HepG2 (cell line): ENCODE measurements at regions not wholly inside any gene's neighbourhood (a gene's known extent, or its start where the extent isn't known, plus 50 kb on each side); places are given as distances from the start of the nearest gene placed in this dataset.

Source experiments
- ATAC-seq: fragments of 200-7000 bp; cut with Tn5 transposase; 3 replicates; pipeline ENCODE4 v1.9.1; 2020; ENCODE audit warnings: mild to moderate bottlenecking, moderate library complexity
- BruUV-seq: library from RNA; stranded (reverse); fragments of 400-500 nt; replicated peaks from 2 replicates; lab custom pipeline; 2021; lab: Mats Ljungman, UMichigan
- CTCF ChIA-PET: fragments of 300-600 bp; formaldehyde crosslinking; extraction: SDS; loops from one replicate; lab custom pipeline; 2021; ENCODE audit warnings: low total read pairs, inconsistent platforms, low intra/inter-chr PET ratio; lab: Yijun Ruan, JAX
- POLR2A ChIA-PET: fragments of 350-600 bp; sonication (Branson Sonifier 250); formaldehyde crosslinking; loops from one replicate; lab custom pipeline; 2020; ENCODE audit warnings: antibody characterized with exemption, inconsistent platforms; lab: Yijun Ruan, JAX
- DNase-seq: peaks from one replicate; pipeline ENCODE4 v3.0.0-alpha.2; 2015; ENCODE audit warnings: low spot score
- FAIRE-seq: peaks from 3 replicates; lab custom pipeline; 2011; peaks lifted over from hg19 to GRCh38; lab: Jason Lieb, UNC
- H2AFZ ChIP-seq: one replicate; pipeline ENCODE4 v1.6.1; 2011; ENCODE audit warnings: low read length, inconsistent platforms
- H3K27ac ChIP-seq: fragments of 300-600 bp; 3 replicates; pipeline ENCODE4 v1.8.0; 2011; ENCODE audit warnings: mixed run types, mild to moderate bottlenecking, mixed read lengths, low read length, inconsistent platforms; ENCODE audit not compliant: insufficient read depth; ENCODE audit errors: extremely low read length
- H3K27me3 ChIP-seq, 2 experiments: fragments of 200-600 bp in 1 of 2; 2 replicates in 1 of 2; 3 replicates in 1 of 2; pipeline versions ENCODE4 v1.6.0 to v1.8.0; 2011; ENCODE audit warnings: low read length in 2 of 2, mild to moderate bottlenecking in 2 of 2, moderate library complexity in 2 of 2, inconsistent platforms in 1 of 2; ENCODE audit not compliant: insufficient read depth in 2 of 2, control insufficient read depth in 1 of 2
- H3K36me3 ChIP-seq, 2 experiments: fragments of 200-600 bp in 1 of 2; replicated peaks in 1 of 2; 2 replicates in 1 of 2; 3 replicates in 1 of 2; pipeline versions ENCODE4 v1.5.1 to v1.8.0; 2011; ENCODE audit warnings: low read length in 2 of 2, inconsistent platforms in 1 of 2; ENCODE audit not compliant: insufficient read depth in 2 of 2, control insufficient read depth in 1 of 2
- H3K4me1 ChIP-seq: 2 replicates; pipeline ENCODE4 v1.5.1; 2012; ENCODE audit warnings: low read length, inconsistent platforms; ENCODE audit not compliant: insufficient read depth
- H3K4me2 ChIP-seq: 2 replicates; pipeline ENCODE4 v1.6.0; 2011; ENCODE audit warnings: low read depth, low read length, inconsistent platforms
- H3K4me3 ChIP-seq, 3 experiments: fragments of 200-600 bp in 1 of 3; sonication (generic), shearing (Covaris generic) in 1 of 3; replicated peaks in 1 of 3; 2 replicates each; pipeline ENCODE4 v1.5.1; 2011 to 2016; ENCODE audit warnings: low read length in 3 of 3, inconsistent platforms in 2 of 3, low read depth in 2 of 3, mild to moderate bottlenecking in 2 of 3, control low read depth in 1 of 3, mixed read lengths in 1 of 3; ENCODE audit not compliant: insufficient read depth in 1 of 3
- H3K79me2 ChIP-seq: one replicate; pipeline ENCODE4 v1.6.1; 2011; ENCODE audit warnings: low read length, inconsistent platforms; ENCODE audit not compliant: insufficient read depth
- H3K9ac ChIP-seq: 2 replicates; pipeline ENCODE4 v1.6.0; 2011; ENCODE audit warnings: mild to moderate bottlenecking, low read depth, low read length, inconsistent platforms; ENCODE audit not compliant: insufficient read depth
- H3K9me3 ChIP-seq: 2 replicates; pipeline ENCODE4 v1.5.1; 2012; ENCODE audit warnings: mild to moderate bottlenecking, low read length
- H4K20me1 ChIP-seq: 2 replicates; pipeline ENCODE4 v1.6.0; 2011; ENCODE audit warnings: inconsistent platforms, mild to moderate bottlenecking, low read length, moderate library complexity; ENCODE audit not compliant: insufficient read depth
- CCDC6 ChIP-seq: sonication (generic); formaldehyde crosslinking; IDR thresholded peaks from 2 replicates; pipeline ENCODE4 v1.8.1; 2022; ENCODE audit warnings: mild to moderate bottlenecking, missing genetic modification reagents, moderate library complexity
- ISL2 ChIP-seq: sonication (generic); formaldehyde crosslinking; IDR thresholded peaks from 2 replicates; pipeline ENCODE4 v1.5.0; 2020; ENCODE audit warnings: missing genetic modification reagents
- MTA3 ChIP-seq: sonication (generic); formaldehyde crosslinking; IDR thresholded peaks from 2 replicates; pipeline ENCODE4 v1.4.0; 2020; ENCODE audit warnings: missing genetic modification reagents
- PPARG ChIP-seq: conservative IDR thresholded peaks from 2 replicates; pipeline ENCODE4 v1.6.1; 2016; ENCODE audit warnings: missing biosample characterization, missing genetic modification reagents
- PRMT3 ChIP-seq: sonication (generic); formaldehyde crosslinking; IDR thresholded peaks from 2 replicates; pipeline ENCODE4 v1.8.1; 2022; ENCODE audit warnings: low read depth, mild to moderate bottlenecking, moderate library complexity, missing genetic modification reagents, borderline replicate concordance
- SPEN ChIP-seq: sonication (generic); formaldehyde crosslinking; IDR thresholded peaks from 2 replicates; pipeline ENCODE4 v1.5.1; 2020; ENCODE audit warnings: low read depth, mild to moderate bottlenecking, missing genetic modification reagents
- TFAP4 ChIP-seq: sonication (generic); IDR thresholded peaks from 2 replicates; pipeline ENCODE4 v1.6.1; 2016; ENCODE audit warnings: low read depth, borderline replicate concordance
- THAP11 ChIP-seq: IDR thresholded peaks from 2 replicates; pipeline ENCODE4 v1.6.1; 2016; ENCODE audit warnings: missing biosample characterization, missing genetic modification reagents
- TRAFD1 ChIP-seq: sonication (generic); formaldehyde crosslinking; IDR thresholded peaks from 2 replicates; pipeline ENCODE4 v1.5.1; 2020; ENCODE audit warnings: missing genetic modification reagents, mild to moderate bottlenecking, borderline replicate concordance
- ZHX1 ChIP-seq: sonication (generic); formaldehyde crosslinking; IDR thresholded peaks from 2 replicates; pipeline ENCODE4 v1.8.1; 2022; ENCODE audit warnings: low read depth, mild to moderate bottlenecking, missing genetic modification reagents
- ZNF574 ChIP-seq: sonication (generic); formaldehyde crosslinking; IDR thresholded peaks from 2 replicates; pipeline ENCODE4 v1.4.0; 2020; ENCODE audit warnings: missing genetic modification reagents
- WGBS: methylation state at CpG from one replicate; pipeline ENCODE4 v1.1.6; 2017; ENCODE audit warnings: low lambda C conversion rate; 5-methylcytosine and 5-hydroxymethylcytosine counted together
- in situ Hi-C: cut with HindIII; loops from 2 replicates; pipeline ENCODE4 v1.10.0; 2017; ENCODE audit warnings: low pct_unique_long_range_greater_than_20kb; ENCODE audit not compliant: extremely low pct_ligation_motif_present
- intact Hi-C: fragments of 100-400 bp; cut with micrococcal nuclease; formaldehyde crosslinking; loops from one replicate; pipeline ENCODE4 v1.10.0; 2022; ENCODE audit not compliant: unreplicated experiment

GRCh38 chr7:22665923-22666322 is 61.1 kb upstream of the IL6 start:
- H3K9ac ChIP-seq = no peak overlapping the region
- no peak overlapping the region for H3K27ac ChIP-seq
- H3K27me3 ChIP-seq = no peaks in the 10 kb centered on the region; a peak in 1 of 5 replicates
- CTCF ChIA-PET = no interaction called here
- WGBS = 37% methylated on average over 7 of the region's 7 CpGs
- H3K9me3 ChIP-seq = no peaks in the 10 kb centered on the region
- no peak overlapping the region for H3K4me2 ChIP-seq
- ATAC-seq (no peak), DNase-seq (no peak)
- H2AFZ ChIP-seq = no peak overlapping the region
- no peak for TF ChIP-seq THAP11 (CRISPR knock-in tag)
- TF ChIP-seq ZHX1 (CRISPR knock-in tag) = no peak
- TF ChIP-seq ISL2 (CRISPR knock-in tag) = no peak
- TF ChIP-seq ZNF574 (CRISPR knock-in tag) = no peak
- no peak for TF ChIP-seq CCDC6 (CRISPR knock-in tag)
- TF ChIP-seq TFAP4 = no peak
- TF ChIP-seq TRAFD1 (CRISPR knock-in tag) = no peak
- TF ChIP-seq SPEN (CRISPR knock-in tag) = no peak
- TF ChIP-seq MTA3 (CRISPR knock-in tag) = no peak
- TF ChIP-seq PRMT3 (CRISPR knock-in tag) = no peak
- no peak for TF ChIP-seq PPARG (CRISPR knock-in tag)
- TF ChIP-seq, all 625 proteins: peak for 0
- BruUV-seq = no TSS peak
- Histone ChIP-seq H3K4me3 (no peak overlapping the region), H3K4me1 (no peaks in the 10 kb centered on the region), H3K36me3 (no peaks in the 10 kb centered on the region), H3K79me2 (no peaks in the 10 kb centered on the region), H4K20me1 (no peaks in the 10 kb centered on the region)
- intact Hi-C loops = no loop called here
- no peak for FAIRE-seq
- in situ Hi-C loops = no loop called here
- POLR2A ChIA-PET = no interaction called here
